Mesendoderm (in vitro differentiated cells): ENCODE measurements at regions not wholly inside any gene's neighbourhood (a gene's known extent, or its start where the extent isn't known, plus 50 kb on each side); places are given as distances from the start of the nearest gene placed in this dataset.

ENCODE experiments used
- DNase-seq: peaks from one replicate; pipeline ENCODE4 v3.0.0; 2013
- H2AK5ac ChIP-seq: 2 replicates; pipeline ENCODE4 v1.6.1; 2013; ENCODE audit warnings: low read length, inconsistent platforms
- H2BK120ac ChIP-seq: 2 replicates; pipeline ENCODE4 v1.6.1; 2013; ENCODE audit warnings: low read depth, mild to moderate bottlenecking, low read length, moderate library complexity, mixed read lengths
- H2BK15ac ChIP-seq: replicated peaks from 2 replicates; pipeline ENCODE4 v1.6.1; 2013; ENCODE audit warnings: low read depth, mild to moderate bottlenecking, moderate library complexity
- H2BK5ac ChIP-seq: 2 replicates; pipeline ENCODE4 v1.6.1; 2013; ENCODE audit warnings: low read length, inconsistent platforms
- H3K18ac ChIP-seq: 2 replicates; pipeline ENCODE4 v1.6.1; 2013; ENCODE audit warnings: mild to moderate bottlenecking, low read length, mixed read lengths
- H3K23ac ChIP-seq: one replicate; pipeline ENCODE4 v1.6.1; 2013; ENCODE audit warnings: low read length
- H3K27ac ChIP-seq: 2 replicates; pipeline ENCODE4 v1.5.1; 2013; ENCODE audit warnings: low read depth, mild to moderate bottlenecking, inconsistent platforms, low read length, moderate library complexity
- H3K27me3 ChIP-seq: 2 replicates; pipeline ENCODE4 v1.6.1; 2013; ENCODE audit warnings: low read length, control low read depth, mild to moderate bottlenecking, inconsistent platforms; ENCODE audit not compliant: insufficient read depth, poor library complexity
- H3K36me3 ChIP-seq: 2 replicates; pipeline ENCODE4 v1.6.1; 2013; ENCODE audit warnings: low read length, inconsistent platforms; ENCODE audit not compliant: control insufficient read depth, insufficient read depth
- H3K4ac ChIP-seq: one replicate; pipeline ENCODE4 v1.6.1; 2013; ENCODE audit warnings: low read depth, mild to moderate bottlenecking, low read length, moderate library complexity
- H3K4me1 ChIP-seq: 2 replicates; pipeline ENCODE4 v1.6.1; 2013; ENCODE audit warnings: low read depth, low read length, inconsistent platforms; ENCODE audit not compliant: control insufficient read depth
- H3K4me2 ChIP-seq: 2 replicates; pipeline ENCODE4 v1.6.1; 2013; ENCODE audit warnings: low read length
- H3K4me3 ChIP-seq: 2 replicates; pipeline ENCODE4 v1.5.1; 2013; ENCODE audit warnings: mild to moderate bottlenecking, low read length
- H3K56ac ChIP-seq: one replicate; pipeline ENCODE4 v1.6.1; 2013; ENCODE audit warnings: low read length
- H3K79me1 ChIP-seq: 2 replicates; pipeline ENCODE4 v1.6.1; 2013; ENCODE audit warnings: low read length, inconsistent platforms
- H3K79me2 ChIP-seq: 2 replicates; pipeline ENCODE4 v1.6.1; 2013; ENCODE audit warnings: mild to moderate bottlenecking, low read length; ENCODE audit not compliant: control insufficient read depth, insufficient read depth
- H3K9ac ChIP-seq: 2 replicates; pipeline ENCODE4 v1.6.1; 2013; ENCODE audit warnings: low read length, inconsistent platforms
- H4K5ac ChIP-seq: one replicate; pipeline ENCODE4 v1.6.1; 2013; ENCODE audit warnings: low read length
- H4K8ac ChIP-seq: one replicate; pipeline ENCODE4 v1.6.1; 2013; ENCODE audit warnings: low read depth, mild to moderate bottlenecking, control low read depth, low read length, moderate library complexity
- WGBS: extraction: QIAGEN DNeasy Blood & Tissue Kit; methylation state at CpG from one replicate; pipeline ENCODE4 v1.1.7; 2013; ENCODE audit warnings: low lambda C conversion rate, missing lambda C conversion rate; ENCODE audit not compliant: insufficient coverage; ENCODE audit errors: extremely low coverage; 5-methylcytosine and 5-hydroxymethylcytosine counted together

DNA sequence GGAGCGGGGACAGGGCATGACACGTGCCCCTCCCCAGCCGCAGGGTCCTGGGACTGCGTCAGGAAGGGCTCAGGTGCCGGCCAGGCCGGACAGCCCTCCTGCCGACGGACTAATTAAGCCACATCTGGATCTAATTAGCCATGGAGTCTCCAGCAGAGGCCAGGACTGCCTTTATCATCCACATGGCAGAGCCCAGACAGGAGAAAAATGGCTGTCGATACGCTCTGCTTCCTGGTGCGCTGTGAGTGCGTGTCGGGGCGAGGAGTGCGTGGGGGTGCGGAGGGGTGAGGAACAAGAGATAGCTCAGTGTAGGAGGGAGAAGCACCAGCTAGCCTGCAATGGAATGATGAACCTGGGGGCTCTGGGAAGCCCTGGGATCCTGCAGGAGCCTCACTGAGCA, 218.8 kb downstream of the IRF8 start:
- Histone ChIP-seq H3K36me3 (no peaks in the 10 kb centered on the region), H3K4me3 (no peak overlapping the region), H2AK5ac (no peak overlapping the region), H3K27ac (no peak overlapping the region), H4K8ac (no peak overlapping the region), H3K79me2 (no peaks in the 10 kb centered on the region), H2BK120ac (no peak overlapping the region), H3K27me3 (no peaks in the 10 kb centered on the region), H3K79me1 (no peaks in the 10 kb centered on the region), H3K18ac (no peak overlapping the region), H2BK5ac (no peak overlapping the region), H4K5ac (no peak overlapping the region), H3K23ac (no peak overlapping the region), H3K9ac (no peak overlapping the region), H3K56ac (no peak overlapping the region), H3K4me2 (no peak overlapping the region), H3K4me1 (no peaks in the 10 kb centered on the region), H2BK15ac (no peak overlapping the region), H3K4ac (no peak overlapping the region)
- WGBS = no CpG with 5 or more reads among the region's 16 CpGs
- DNase-seq = no peak

DNA sequence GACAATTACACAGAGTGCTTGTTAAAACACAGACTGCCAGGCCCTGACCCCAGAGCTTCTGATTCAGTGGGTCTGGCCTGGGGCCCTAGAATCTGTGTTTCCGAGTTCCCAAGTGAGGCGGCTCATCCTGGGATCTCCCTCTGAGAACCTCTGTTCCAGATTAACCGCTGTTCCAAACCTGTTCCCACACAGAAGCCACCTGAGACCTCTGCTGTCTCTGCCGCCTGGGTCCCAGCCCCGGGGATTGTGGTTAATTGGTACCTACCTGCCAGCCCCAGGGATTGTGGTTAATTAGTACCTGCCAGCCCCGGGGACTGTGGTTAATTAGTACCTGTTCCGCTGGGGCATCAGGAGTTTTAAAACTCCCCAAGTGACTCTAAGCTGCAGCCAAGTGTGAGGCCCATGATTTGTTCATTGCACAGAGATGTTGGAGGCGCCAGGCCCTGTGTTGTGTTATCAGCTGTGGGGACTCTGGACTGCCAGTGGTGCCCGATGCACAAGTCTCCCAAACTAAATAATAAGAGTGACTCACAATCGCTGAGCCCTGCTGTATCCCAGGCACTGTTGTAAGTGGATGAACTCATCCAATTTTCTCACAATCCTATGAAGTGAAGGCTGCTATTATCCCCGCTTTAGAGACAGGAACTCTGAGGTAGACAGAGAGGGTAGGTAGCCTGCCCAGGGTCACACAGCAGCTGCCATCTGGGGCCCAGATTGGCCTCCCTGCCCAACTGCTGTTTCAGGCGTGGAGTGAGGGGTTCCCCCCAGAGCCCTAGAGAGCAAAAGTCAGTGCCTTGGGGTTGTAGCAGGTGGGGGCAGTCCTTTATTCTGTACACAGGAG, 219.7 kb downstream of the IRF8 start:
- Histone ChIP-seq H3K79me2 (no peaks in the 10 kb centered on the region), H2AK5ac (no peak overlapping the region), H3K56ac (no peak overlapping the region), H3K23ac (no peak overlapping the region), H3K36me3 (no peaks in the 10 kb centered on the region), H4K5ac (no peak overlapping the region), H3K4me1 (no peaks in the 10 kb centered on the region), H3K9ac (no peak overlapping the region), H3K18ac (no peak overlapping the region), H3K4ac (no peak overlapping the region), H2BK15ac (no peak overlapping the region), H3K4me3 (no peak overlapping the region), H2BK120ac (no peak overlapping the region), H3K27me3 (no peaks in the 10 kb centered on the region), H2BK5ac (no peak overlapping the region), H3K4me2 (no peak overlapping the region), H3K27ac (no peak overlapping the region), H3K79me1 (no peaks in the 10 kb centered on the region), H4K8ac (no peak overlapping the region)
- no CpG with 5 or more reads among the region's 12 CpGs for WGBS
- DNase-seq = no peak

DNA sequence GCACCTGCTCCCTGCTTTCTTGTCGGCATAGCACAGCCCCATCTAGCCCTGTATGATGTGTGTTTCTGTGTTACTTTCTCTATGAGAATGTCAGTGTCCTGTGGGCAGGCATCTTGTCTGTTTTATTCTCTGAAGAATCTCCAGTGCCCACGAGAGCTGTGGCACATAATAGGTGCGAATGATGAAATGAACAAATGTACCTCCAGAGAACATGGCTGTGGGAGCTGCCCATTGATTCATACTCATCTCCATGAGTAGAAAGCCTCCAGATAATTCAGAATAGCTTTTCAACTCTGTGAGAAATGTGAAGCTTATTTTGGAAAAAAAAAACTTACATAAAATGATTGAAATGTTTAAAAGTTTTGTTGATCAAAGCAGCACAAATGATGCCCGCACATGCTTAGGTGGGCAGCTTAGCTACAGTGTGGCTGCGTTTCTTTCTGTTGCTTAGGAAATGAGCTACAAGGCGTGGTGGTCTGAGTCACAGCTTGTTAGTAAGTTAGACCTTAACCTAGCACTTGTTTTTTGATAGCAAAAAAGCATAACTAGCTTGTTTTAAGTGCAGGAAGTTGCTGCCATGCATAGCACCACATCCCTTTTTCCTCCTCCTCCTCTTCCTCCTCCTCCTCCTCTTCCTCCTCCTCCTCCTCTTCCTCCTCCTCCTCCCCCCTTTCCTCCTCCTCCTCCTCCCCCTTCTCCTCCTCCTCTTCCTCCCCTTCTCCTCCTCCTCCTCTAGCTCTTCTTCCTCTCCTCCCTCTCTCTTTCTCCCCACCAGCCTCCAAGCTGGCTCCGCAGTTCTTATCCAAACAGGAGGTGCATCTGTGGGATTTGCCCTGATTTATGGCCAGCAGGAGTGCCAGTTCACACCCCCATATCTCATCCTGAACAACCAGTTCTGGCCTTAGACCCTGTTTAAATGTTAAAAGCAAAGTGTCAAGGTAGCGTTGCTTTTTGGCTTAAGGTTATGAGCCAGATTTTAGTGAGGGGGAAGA, 221.5 kb downstream of the IRF8 start:
- no CpG with 5 or more reads among the region's 8 CpGs for WGBS

DNA sequence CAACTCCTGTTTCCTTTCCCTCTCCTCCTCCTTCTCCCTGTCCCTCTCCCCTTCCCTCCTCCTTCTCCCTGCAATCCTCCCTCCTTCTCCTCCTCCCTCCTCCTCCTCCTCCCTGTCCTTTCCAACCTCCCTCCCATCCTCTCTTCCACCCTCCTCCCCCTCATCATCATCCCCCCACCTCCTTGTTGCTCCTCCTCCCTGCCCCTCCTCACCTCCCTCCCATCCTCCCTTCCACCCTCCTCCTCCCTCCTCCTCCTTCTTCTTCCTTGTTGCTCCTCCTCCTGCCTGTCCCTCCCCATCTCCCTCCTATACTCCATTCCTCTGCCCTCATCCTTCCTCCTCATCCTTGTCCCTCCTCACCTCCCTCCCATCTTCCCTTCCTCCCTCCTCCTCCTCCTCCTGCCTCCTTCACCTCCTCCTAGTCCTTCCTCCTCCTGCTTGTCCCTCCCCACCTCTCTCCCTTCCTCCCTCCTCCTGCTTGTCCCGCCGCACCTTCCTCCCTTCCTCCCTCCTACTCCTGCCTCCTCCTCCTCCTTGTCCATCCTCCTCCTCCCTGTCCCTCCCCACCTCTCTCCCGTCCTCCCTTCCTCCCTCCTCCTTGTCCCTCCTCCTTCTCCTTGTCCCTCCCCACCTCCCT, 222.5 kb downstream of the IRF8 start:
- no peak overlapping the region for H3K23ac ChIP-seq
- no peak overlapping the region for H3K9ac ChIP-seq
- no peaks in the 10 kb centered on the region for H3K4me1 ChIP-seq
- no peak for DNase-seq
- no peaks in the 10 kb centered on the region for H3K36me3 ChIP-seq
- H2BK120ac ChIP-seq = no peak overlapping the region
- H3K18ac ChIP-seq = no peak overlapping the region
- no peak overlapping the region for H4K5ac ChIP-seq
- no CpG with 5 or more reads among the region's 3 CpGs for WGBS
- H4K8ac ChIP-seq = no peak overlapping the region
- H3K4me2 ChIP-seq = no peak overlapping the region
- H3K4ac ChIP-seq = no peak overlapping the region
- no peak overlapping the region for H3K27ac ChIP-seq
- H2AK5ac ChIP-seq = no peak overlapping the region
- no peak overlapping the region for H2BK15ac ChIP-seq
- H2BK5ac ChIP-seq = no peak overlapping the region
- H3K56ac ChIP-seq = no peak overlapping the region
- H3K79me2 ChIP-seq = no peaks in the 10 kb centered on the region
- no peak overlapping the region for H3K4me3 ChIP-seq
- H3K27me3 ChIP-seq = no peaks in the 10 kb centered on the region
- H3K79me1 ChIP-seq = no peaks in the 10 kb centered on the region

More for the DNA sequence above, 221.5 kb downstream of the IRF8 start:
- H3K23ac ChIP-seq = no peak overlapping the region
- H3K79me2 ChIP-seq = no peaks in the 10 kb centered on the region
- no peak overlapping the region for H2BK5ac ChIP-seq
- no peaks in the 10 kb centered on the region for H3K36me3 ChIP-seq
- no peak overlapping the region for H3K27ac ChIP-seq
- no peak for DNase-seq
- no peaks in the 10 kb centered on the region for H3K4me1 ChIP-seq
- no peak overlapping the region for H4K5ac ChIP-seq
- no peak overlapping the region for H3K9ac ChIP-seq
- no peak overlapping the region for H4K8ac ChIP-seq
- H2BK15ac ChIP-seq = no peak overlapping the region
- H3K56ac ChIP-seq = no peak overlapping the region
- no peak overlapping the region for H3K4me2 ChIP-seq
- H3K18ac ChIP-seq = no peak overlapping the region
- no peak overlapping the region for H3K4me3 ChIP-seq
- no peak overlapping the region for H3K4ac ChIP-seq
- no peak overlapping the region for H2AK5ac ChIP-seq
- no peaks in the 10 kb centered on the region for H3K27me3 ChIP-seq
- H2BK120ac ChIP-seq = no peak overlapping the region
- H3K79me1 ChIP-seq = no peaks in the 10 kb centered on the region

DNA sequence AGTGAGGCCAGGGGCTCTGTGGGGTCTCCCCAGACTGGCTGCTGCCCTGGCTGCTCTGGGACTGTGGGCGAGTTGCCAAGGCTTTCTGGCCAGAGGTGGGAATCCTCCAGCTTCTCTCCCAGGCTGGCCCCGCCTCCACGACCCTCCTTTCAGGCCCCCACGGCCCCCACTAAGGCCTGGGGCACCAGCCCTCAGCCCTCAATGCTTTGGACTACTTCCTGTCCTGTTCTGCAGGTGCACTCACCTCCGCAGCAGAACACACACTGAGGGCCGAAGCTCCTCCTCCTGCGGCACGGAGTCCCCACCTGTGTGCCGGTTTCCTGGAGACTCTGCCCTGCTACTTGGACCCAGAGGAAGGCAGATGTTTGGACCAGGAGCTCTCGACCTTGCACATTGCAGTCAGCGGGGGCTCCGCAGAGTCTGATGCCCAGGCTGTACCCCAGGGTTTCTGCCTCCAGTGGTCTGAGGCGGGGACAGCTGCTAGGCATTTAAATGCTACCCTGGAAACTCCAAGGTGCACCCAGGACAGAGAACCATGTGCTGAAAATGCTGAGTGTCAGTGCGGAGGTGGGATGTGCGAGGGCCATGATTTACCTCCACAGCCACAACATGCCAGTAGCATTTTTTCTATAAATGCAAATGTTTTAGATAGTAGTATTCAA, 223.8 kb downstream of the IRF8 start:
- WGBS = no CpG with 5 or more reads among the region's 15 CpGs

More for the DNA sequence above, 223.8 kb downstream of the IRF8 start:
- no peak for DNase-seq
- Histone ChIP-seq H3K4ac (no peak overlapping the region), H2BK120ac (no peak overlapping the region), H3K56ac (no peak overlapping the region), H3K23ac (no peak overlapping the region), H4K5ac (no peak overlapping the region), H4K8ac (no peak overlapping the region), H3K36me3 (no peaks in the 10 kb centered on the region), H3K4me2 (no peak overlapping the region), H3K9ac (no peak overlapping the region), H2AK5ac (no peak overlapping the region), H3K79me1 (no peaks in the 10 kb centered on the region), H2BK5ac (no peak overlapping the region), H2BK15ac (no peak overlapping the region), H3K79me2 (no peaks in the 10 kb centered on the region), H3K18ac (no peak overlapping the region), H3K4me1 (no peaks in the 10 kb centered on the region), H3K27me3 (no peaks in the 10 kb centered on the region), H3K4me3 (no peak overlapping the region), H3K27ac (no peak overlapping the region)
